ENCODE measurements at regions not wholly inside any gene's neighbourhood (a gene's known extent, or its start where the extent isn't known, plus 50 kb on each side); places are given as distances from the start of the nearest gene placed in this dataset.

DNA sequence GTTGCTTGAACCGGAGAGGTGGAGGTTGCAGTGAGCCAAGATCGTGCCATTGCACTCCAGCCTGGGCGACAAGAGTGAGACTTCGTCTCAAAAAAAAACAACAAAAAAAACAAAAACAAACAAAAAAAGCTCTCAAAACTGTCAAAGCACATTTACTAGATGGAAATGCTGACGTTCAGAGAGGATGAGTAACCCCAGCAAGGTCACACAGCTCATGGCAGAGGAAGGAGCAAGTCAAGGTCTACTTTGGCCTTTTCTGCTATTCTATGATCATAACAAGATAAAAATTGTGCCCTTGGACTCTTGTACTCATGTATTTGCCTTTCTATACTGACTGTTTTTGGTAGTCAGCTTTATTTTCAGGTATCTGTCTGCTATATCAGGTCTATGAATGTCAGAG lies 109.5 kb downstream of the ARL6IP6 start:
- no TSS peak for BruUV-seq (replicated peaks)
- no peak for ATAC-seq
- DNase-seq (ENCODE audit: low read depth, low spot score) = no peak
- POLR2A ChIA-PET = no interaction called here
- intact Hi-C loops (cut with micrococcal nuclease; ENCODE audit: unreplicated experiment) = no loop called here
- Histone ChIP-seq H3K27ac (ENCODE audit: low read length) (no peak overlapping the region), H3K4me3 (ENCODE audit: low read depth in 2 of 2, low read length in 2 of 2) (no peak overlapping the region), H3K4me1 (ENCODE audit: control insufficient read depth, insufficient read depth, low read length) (no peaks in the 10 kb centered on the region), H3K27me3 (ENCODE audit: control insufficient read depth, insufficient read depth, low read length) (no peaks in the 10 kb centered on the region), H3K9me3 (ENCODE audit: control insufficient read depth, insufficient read depth, low read depth, low read length) (no peaks in the 10 kb centered on the region), H3K36me3 (ENCODE audit: control insufficient read depth, insufficient read depth, low read length) (no peaks in the 10 kb centered on the region)
- TF ChIP-seq TCF7L2 (IDR thresholded peaks at IDR 0.05; ENCODE audit: low read depth, low read length) (no peak), POLR2AphosphoS5 (IDR thresholded peaks at IDR 0.05; ENCODE audit: low read depth, low read length) (no peak), SIN3A (IDR thresholded peaks at IDR 0.05; ENCODE audit: borderline replicate concordance, insufficient read depth, low read depth, low read length) (no peak), CTCF (IDR thresholded peaks at IDR 0.05) (no peak)
- TF ChIP-seq, protein P1, sequence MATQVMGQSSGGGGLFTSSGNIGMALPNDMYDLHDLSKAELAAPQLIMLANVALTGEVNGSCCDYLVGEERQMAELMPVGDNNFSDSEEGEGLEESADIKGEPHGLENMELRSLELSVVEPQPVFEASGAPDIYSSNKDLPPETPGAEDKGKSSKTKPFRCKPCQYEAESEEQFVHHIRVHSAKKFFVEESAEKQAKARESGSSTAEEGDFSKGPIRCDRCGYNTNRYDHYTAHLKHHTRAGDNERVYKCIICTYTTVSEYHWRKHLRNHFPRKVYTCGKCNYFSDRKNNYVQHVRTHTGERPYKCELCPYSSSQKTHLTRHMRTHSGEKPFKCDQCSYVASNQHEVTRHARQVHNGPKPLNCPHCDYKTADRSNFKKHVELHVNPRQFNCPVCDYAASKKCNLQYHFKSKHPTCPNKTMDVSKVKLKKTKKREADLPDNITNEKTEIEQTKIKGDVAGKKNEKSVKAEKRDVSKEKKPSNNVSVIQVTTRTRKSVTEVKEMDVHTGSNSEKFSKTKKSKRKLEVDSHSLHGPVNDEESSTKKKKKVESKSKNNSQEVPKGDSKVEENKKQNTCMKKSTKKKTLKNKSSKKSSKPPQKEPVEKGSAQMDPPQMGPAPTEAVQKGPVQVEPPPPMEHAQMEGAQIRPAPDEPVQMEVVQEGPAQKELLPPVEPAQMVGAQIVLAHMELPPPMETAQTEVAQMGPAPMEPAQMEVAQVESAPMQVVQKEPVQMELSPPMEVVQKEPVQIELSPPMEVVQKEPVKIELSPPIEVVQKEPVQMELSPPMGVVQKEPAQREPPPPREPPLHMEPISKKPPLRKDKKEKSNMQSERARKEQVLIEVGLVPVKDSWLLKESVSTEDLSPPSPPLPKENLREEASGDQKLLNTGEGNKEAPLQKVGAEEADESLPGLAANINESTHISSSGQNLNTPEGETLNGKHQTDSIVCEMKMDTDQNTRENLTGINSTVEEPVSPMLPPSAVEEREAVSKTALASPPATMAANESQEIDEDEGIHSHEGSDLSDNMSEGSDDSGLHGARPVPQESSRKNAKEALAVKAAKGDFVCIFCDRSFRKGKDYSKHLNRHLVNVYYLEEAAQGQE (IDR thresholded peaks at IDR 0.05; ENCODE audit: insufficient read depth in 1 of 2, low read depth in 2 of 2, low read length in 1 of 2) = no peak
- CTCF ChIA-PET = interaction anchor here (0.5 kb wide), 1 partner anchor 85 kb away, joined by 8 read pairs; no protein-coding TSS in a partner anchor
- in situ Hi-C loops (cut with HindIII; ENCODE audit: low pct_unique_long_range_greater_than_20kb, low sequenced_read_pairs) = no loop called here

GRCh38 chr2:152826581-152827279 lies 108.3 kb downstream of the ARL6IP6 start:
- CTCF ChIA-PET = no interaction called here

More at GRCh38 chr2:152826581-152827279, 108.3 kb downstream of the ARL6IP6 start:
- no peak for ATAC-seq
- Histone ChIP-seq H3K27ac (ENCODE audit: low read length) (no peak overlapping the region), H3K9me3 (ENCODE audit: control insufficient read depth, insufficient read depth, low read depth, low read length) (no peaks in the 10 kb centered on the region), H3K36me3 (ENCODE audit: control insufficient read depth, insufficient read depth, low read length) (no peaks in the 10 kb centered on the region), H3K4me1 (ENCODE audit: control insufficient read depth, insufficient read depth, low read length) (no peaks in the 10 kb centered on the region), H3K4me3 (ENCODE audit: low read depth in 2 of 2, low read length in 2 of 2) (no peak overlapping the region), H3K27me3 (ENCODE audit: control insufficient read depth, insufficient read depth, low read length) (no peaks in the 10 kb centered on the region)
- POLR2A ChIA-PET = no interaction called here
- BruUV-seq (replicated peaks) = no TSS peak
- DNase-seq (ENCODE audit: low read depth, low spot score) = no peak
- in situ Hi-C loops (cut with HindIII; ENCODE audit: low pct_unique_long_range_greater_than_20kb, low sequenced_read_pairs) = no loop called here
- intact Hi-C loops (cut with micrococcal nuclease; ENCODE audit: unreplicated experiment) = no loop called here
- TF ChIP-seq, protein P1 (IDR thresholded peaks at IDR 0.05; ENCODE audit: insufficient read depth in 1 of 2, low read depth in 2 of 2, low read length in 1 of 2) = no peak
- no peak for TF ChIP-seq POLR2AphosphoS5 (IDR thresholded peaks at IDR 0.05; ENCODE audit: low read depth, low read length)
- no peak for TF ChIP-seq CTCF (IDR thresholded peaks at IDR 0.05)
- no peak for TF ChIP-seq SIN3A (IDR thresholded peaks at IDR 0.05; ENCODE audit: borderline replicate concordance, insufficient read depth, low read depth, low read length)
- TF ChIP-seq TCF7L2 (IDR thresholded peaks at IDR 0.05; ENCODE audit: low read depth, low read length) = no peak

Measured in Panc1 (cell line).